Ishikawa (cell line): ENCODE measurements at regions not wholly inside any gene's neighbourhood (a gene's known extent, or its start where the extent isn't known, plus 50 kb on each side); places are given as distances from the start of the nearest gene placed in this dataset.

Experiments used
- CEBPB ChIP-seq: IDR thresholded peaks from 2 replicates; pipeline ENCODE4 v1.6.1; 2012
- FOXM1 ChIP-seq: IDR thresholded peaks from 2 replicates; pipeline ENCODE4 v1.6.1; 2012; ENCODE audit warnings: low read depth, borderline replicate concordance
- MAX ChIP-seq: IDR thresholded peaks from 2 replicates; pipeline ENCODE4 v1.6.1; 2012
- REST ChIP-seq: IDR thresholded peaks from 2 replicates; pipeline ENCODE4 v1.6.1; 2012; ENCODE audit warnings: low read depth, mild to moderate bottlenecking
- YY1 ChIP-seq: IDR thresholded peaks from 2 replicates; pipeline ENCODE4 v1.6.1; 2012; ENCODE audit warnings: low read depth

GRCh38 chr1:195071461-195071860, 1536.8 kb downstream of the KCNT2 start:
- no peak for TF ChIP-seq MAX
- TF ChIP-seq FOXM1: no peak
- TF ChIP-seq REST: no peak
- no peak for TF ChIP-seq CEBPB
- TF ChIP-seq YY1: no peak
